ENCODE measurements at regions not wholly inside any gene's neighbourhood (a gene's known extent, or its start where the extent isn't known, plus 50 kb on each side); places are given as distances from the start of the nearest gene placed in this dataset.

- DNase-seq (ENCODE audit: low read depth, low spot score) = no peak
Observed at GRCh38 chr3:106687905-106688304, 689.3 kb upstream of the CCDC54 start.

DNA sequence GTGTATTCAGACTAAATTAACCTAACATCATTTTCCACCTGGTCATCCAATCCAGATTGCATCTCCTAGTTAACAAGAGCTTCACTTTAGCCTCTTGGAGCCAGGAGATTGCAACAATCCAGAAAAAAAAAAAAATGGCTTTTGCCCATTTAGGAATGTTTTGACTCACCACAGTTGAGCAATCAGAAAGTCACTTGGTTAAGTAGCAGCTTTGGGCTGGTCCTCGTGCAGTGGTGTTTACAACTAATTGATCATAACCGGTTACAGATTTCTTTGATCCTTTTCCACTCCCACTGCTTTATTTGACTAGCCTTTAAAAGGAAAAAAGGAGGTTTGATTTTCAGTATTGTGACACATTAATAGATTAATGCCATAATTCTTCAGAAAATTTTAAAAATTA is 688.8 kb upstream of the CCDC54 start:
- DNase-seq (ENCODE audit: low read depth, low spot score) = no peak

- peak; percentile 12 for DNase-seq (ENCODE audit: low read depth, low spot score)
Observed at GRCh38 chr3:106691476-106691875, 685.8 kb upstream of the CCDC54 start.

GRCh38 chr3:106692624-106693023 is 684.6 kb upstream of the CCDC54 start:
- DNase-seq (ENCODE audit: low read depth, low spot score) = no peak

GRCh38 chr3:106699122-106699521 is 678.1 kb upstream of the CCDC54 start:
- DNase-seq (ENCODE audit: low read depth, low spot score) = no peak

- DNase-seq (ENCODE audit: low read depth, low spot score) = no peak
Observed at GRCh38 chr3:106700981-106701380, 676.3 kb upstream of the CCDC54 start.

DNA sequence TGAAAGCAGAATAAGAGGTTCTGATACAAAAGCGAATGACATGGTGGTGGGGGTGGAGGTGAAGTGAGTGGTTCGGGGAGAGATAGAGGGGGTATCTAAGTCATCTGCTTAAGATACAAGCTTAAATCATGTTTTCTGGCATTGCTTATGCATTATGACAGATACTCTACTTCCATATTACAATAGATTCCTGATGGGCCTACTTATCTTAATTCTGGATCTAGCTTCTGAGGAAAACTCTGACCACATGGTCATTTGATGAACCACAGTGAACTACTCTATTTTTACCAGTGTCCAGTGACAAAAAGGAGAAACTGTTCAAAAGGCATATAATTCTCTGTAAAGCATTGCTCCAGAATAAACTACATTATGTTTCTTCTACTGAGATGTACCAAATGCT is 673.7 kb upstream of the CCDC54 start:
- DNase-seq (ENCODE audit: low read depth, low spot score) = no peak

DNA sequence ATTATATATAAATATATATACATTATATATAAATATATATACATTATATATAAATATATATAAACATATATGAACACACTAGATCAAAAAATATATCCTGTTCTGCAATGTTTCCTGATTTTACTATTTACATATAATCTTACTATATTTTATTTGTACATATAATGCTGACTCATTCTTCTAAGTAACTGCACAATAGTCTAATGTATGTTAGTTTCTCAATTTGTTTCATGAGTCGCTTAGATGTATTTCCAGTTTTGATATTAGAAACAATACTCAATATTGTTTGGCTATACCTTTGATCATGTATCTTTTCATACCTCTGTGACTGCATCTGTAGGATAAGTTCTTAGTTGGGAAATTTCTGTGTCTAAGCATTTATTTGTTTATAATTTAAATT is 669.9 kb upstream of the CCDC54 start:
- DNase-seq (ENCODE audit: low read depth, low spot score) = no peak

DNA sequence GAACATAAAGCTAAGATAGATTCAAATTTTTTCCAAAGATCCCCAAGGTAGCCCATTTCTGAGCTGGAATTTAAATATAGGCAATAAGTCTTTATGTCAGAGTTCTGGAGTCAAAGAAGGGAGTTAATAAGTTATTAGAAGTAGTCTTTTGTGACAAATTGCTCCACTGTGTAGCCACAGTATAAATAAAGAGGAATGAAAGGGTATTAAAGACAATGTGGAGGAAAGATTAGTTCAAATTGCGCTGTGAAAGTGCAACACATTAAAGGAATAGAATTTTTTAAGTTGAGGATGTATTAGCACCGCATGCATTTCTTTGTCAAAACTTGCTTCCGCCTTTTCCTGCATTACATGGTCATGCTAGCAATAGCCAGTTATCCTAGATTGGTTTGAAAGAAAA is 666.6 kb upstream of the CCDC54 start:
- DNase-seq (ENCODE audit: low read depth, low spot score) = no peak

- no peak for DNase-seq (ENCODE audit: low read depth, low spot score)
Observed at GRCh38 chr3:106711650-106712049, 665.6 kb upstream of the CCDC54 start.

- DNase-seq (ENCODE audit: low read depth, low spot score) = no peak
Observed at GRCh38 chr3:106714400-106714799, 662.8 kb upstream of the CCDC54 start.

GRCh38 chr3:106715286-106715685 is 662.0 kb upstream of the CCDC54 start:
- DNase-seq (ENCODE audit: low read depth, low spot score) = no peak

GRCh38 chr3:106717178-106717780 is 660.0 kb upstream of the CCDC54 start:
- DNase-seq (ENCODE audit: low read depth, low spot score) = no peak

GRCh38 chr3:106719077-106719476 is 658.2 kb upstream of the CCDC54 start:
- DNase-seq (ENCODE audit: low read depth, low spot score) = no peak

DNA sequence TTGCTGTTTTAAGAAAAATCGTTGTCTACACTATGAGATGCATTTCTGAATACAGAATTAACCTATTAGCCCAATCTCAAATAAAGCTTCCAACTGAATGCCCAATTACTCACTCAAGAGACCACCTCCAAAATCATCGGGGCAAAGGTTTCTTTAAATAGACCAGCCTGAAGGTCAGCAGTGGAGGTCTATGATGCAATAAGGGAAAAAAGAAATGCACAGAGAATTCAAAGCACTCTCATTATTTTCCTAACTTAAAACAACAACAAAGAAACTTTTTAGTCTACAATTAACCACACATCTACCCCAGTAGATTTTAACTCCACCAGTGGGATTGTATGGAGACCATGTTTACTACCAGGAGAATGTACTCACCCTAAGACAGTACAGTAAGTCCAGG is 657.7 kb upstream of the CCDC54 start:
- DNase-seq (ENCODE audit: low read depth, low spot score) = no peak

DNA sequence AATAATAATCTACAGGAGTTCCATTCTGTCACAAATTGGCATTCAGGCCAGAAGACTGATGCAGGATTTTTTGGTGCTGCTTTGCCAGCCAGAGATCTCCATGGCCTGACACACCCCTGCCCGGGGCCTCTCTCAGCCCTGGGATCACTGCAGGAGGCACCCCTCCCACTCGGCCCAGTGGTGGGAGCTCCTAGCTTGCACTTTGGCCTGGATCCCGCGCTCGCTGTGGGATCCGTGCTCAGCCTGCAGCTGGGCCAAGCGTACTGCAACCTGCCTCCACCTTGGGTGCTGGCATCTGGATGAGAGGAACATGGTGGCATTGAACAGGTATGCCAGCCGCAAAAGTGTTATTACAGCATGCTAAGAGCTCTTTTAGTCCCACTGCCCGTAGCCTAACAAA is 656.7 kb upstream of the CCDC54 start:
- DNase-seq (ENCODE audit: low read depth, low spot score) = no peak

DNA sequence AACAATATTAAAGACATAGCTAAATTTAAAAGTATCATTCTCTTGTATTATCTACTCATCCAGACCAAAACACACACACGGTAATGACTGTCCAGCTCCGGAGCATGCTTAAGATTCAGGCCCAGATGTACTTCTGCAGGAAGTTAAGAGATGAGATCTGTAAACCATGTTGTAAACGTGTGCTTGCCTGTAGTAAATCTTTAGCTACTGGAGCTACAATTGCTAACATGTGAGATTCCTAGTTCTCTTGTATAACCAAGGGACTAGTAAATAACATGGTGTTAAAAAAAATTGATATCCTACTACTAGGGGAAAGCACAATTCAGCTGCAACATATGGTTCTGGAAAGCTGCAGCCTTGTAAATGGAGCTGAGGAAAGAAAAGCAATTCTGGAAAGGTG is 651.7 kb upstream of the CCDC54 start:
- no peak for DNase-seq (ENCODE audit: low read depth, low spot score)

DNA sequence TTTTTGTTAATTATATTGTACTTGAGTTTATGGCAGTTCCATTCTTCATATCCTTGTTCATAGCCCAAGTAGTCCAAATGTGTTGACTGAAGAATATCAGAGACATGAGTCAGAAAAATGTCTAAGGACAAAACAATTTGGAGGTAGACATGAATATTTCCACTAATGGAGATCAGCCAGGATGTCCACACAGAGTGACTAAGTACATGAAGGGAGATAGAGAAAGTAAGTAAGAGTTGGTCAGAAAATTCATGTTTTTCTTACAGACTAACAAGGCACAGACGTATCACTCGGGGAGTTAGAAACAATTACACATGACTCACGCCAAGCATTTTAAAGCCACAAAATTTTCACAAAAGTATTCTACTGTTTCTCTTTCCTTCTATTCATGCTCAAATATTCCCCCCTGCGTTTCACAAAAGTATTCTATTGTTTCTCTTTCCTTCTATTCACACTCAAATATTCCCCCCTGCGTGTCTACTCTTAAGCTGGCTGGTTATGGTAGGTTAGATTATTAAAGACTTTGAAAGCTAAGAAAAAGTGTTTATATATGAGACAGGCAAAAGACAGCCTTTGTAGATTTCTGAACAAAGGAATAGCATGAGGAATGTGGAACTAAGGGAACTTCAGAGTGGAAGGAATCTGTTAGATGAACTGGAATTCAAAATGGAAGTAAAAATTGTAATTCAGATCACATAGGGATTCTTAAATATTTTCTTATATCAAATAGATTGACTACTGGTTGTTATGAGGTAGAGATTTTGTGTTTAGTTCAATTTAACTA is 648.7 kb upstream of the CCDC54 start:
- peak; percentile 80 for DNase-seq (ENCODE audit: low read depth, low spot score)

DNA sequence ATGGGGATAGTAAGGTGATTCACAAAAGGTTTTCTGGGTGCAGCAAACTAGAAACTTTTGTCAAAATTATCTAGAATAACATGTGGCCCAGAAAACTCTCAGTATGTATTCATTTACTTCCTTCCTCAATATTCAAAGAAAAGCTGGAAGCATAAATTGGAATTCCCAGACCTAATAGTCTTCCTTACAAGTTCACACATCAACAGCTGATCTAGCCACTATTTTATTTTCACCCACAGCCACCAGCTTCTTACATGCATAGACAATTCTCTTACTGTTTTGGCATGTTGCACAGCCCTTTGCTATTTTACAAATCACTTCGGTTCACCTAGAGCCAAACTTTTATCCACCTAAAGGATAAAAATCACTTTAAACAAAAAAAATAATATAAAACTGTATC is 647.8 kb upstream of the CCDC54 start:
- DNase-seq (ENCODE audit: low read depth, low spot score) = no peak

DNA sequence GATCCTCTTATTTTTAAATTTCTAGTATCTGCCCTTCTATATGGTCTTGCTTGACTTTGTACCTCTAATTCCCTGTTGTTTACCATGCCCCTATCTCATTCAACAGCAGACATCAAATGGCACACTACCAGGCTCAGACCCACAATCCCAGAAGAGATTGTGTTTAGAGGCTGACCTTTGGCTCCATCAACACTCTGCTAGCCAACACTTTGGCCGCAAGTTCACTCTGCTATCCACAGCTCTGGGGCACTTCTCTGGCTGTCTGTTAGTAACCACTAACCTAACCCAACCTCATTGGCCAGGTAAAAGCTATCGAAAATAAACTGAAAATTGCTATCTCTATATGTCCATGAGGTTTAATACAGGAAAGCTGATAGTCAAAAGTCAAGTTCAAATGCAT is 646.0 kb upstream of the CCDC54 start:
- DNase-seq (ENCODE audit: low read depth, low spot score) = no peak

DNA sequence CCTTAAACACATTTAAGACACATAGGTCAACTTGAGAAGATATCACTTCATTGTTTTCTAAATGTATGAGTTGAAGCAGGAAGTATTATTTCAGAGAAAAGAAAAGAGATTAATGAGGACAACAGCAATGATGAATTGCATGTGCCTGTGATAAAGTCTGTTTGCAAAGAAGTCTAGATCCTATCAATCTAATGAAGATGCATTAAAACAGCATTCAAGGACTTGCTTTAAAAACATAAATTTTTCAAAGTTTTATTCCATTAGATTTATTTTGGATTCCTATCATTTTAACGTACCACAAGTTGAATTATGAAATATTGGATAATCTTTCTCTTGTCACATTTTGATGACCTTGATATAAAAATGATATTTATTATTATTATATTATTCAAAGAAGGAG is 642.5 kb upstream of the CCDC54 start:
- no peak for DNase-seq (ENCODE audit: low read depth, low spot score)

DNA sequence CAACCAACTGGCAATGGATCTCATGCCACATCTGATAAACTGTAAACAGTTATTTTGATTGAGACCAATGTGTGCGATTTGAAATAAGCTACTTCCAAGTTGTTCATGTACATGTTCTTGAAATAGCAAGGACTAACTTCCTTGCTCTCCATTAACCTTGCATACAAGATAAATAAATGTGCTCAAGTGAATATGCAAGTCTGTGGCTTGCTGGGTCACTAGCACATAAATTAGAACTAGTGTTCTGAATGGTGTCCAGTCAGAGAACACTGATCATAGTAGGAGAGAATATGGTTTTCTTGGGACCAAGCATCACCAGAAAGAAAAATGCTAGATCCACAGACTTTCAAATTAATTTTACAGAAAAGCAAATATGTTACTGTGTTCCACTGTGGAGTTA is 640.0 kb upstream of the CCDC54 start:
- no peak for DNase-seq (ENCODE audit: low read depth, low spot score)

GRCh38 chr3:106740116-106740515 is 637.1 kb upstream of the CCDC54 start:
- DNase-seq (ENCODE audit: low read depth, low spot score) = no peak

All from smooth muscle cell of the brain vasculature (primary cell).